Breast epithelium (tissue), 3 donors: ENCODE measurements at regions not wholly inside any gene's neighbourhood (a gene's known extent, or its start where the extent isn't known, plus 50 kb on each side); places are given as distances from the start of the nearest gene placed in this dataset.

Source experiments
- CTCF ChIP-seq, 3 donors: fragments of 450-650 bp; IDR thresholded peaks; one replicate each; pipeline ENCODE4 v1.5.1; 2016 to 2017; ENCODE audit warnings: antibody characterized with exemption in 3 of 3, mild to moderate bottlenecking in 3 of 3, moderate library complexity in 3 of 3
- POLR2A ChIP-seq: fragments of 450-650 bp; IDR thresholded peaks from one replicate; pipeline ENCODE4 v1.6.1; 2016; ENCODE audit warnings: antibody characterized with exemption, mild to moderate bottlenecking, moderate library complexity
- POLR2AphosphoS5 ChIP-seq, 3 donors: sonication (generic); formaldehyde crosslinking; IDR thresholded peaks; one replicate each; pipeline ENCODE4 v1.6.1; 2017; ENCODE audit warnings: antibody characterized with exemption in 3 of 3

- TF ChIP-seq CTCF (IDR thresholded peaks at IDR 0.05) (no peak), POLR2AphosphoS5 (IDR thresholded peaks at IDR 0.05) (no peak), POLR2A (no peak)
These were observed 58.2 kb upstream of the SPAG17 start for GRCh38 chr1:118243269-118243668.
